Activated CD8-positive, alpha-beta T cell treated with anti-CD3 and anti-CD28 coated beads for 36 hours (primary cell): ENCODE measurements at regions not wholly inside any gene's neighbourhood (a gene's known extent, or its start where the extent isn't known, plus 50 kb on each side); places are given as distances from the start of the nearest gene placed in this dataset.

ENCODE experiments used
- ATAC-seq: fragments of 200-7000 bp; cut with Tn5 transposase; one replicate; pipeline ENCODE4 v1.10.0; 2021; ENCODE audit warnings: mild to moderate bottlenecking, moderate library complexity
- CTCF ChIA-PET: fragments of 350-600 bp; sonication (Branson Sonifier 250); formaldehyde crosslinking; loops from one replicate; lab custom pipeline; 2021; ENCODE audit warnings: antibody characterized with exemption; lab: Charles Lee
- POLR2A ChIA-PET: fragments of 350-600 bp; sonication (Branson Sonifier 250); formaldehyde crosslinking; loops from one replicate; lab custom pipeline; 2021; ENCODE audit warnings: antibody characterized with exemption; lab: Charles Lee
- DNase-seq: peaks from one replicate; pipeline ENCODE4 v3.0.0-alpha.2; 2020
- H3K27ac Mint-ChIP-seq: one replicate; pipeline ENCODE4 v1.8.0; 2021; ENCODE audit warnings: mild to moderate bottlenecking, mixed read lengths
- H3K27me3 Mint-ChIP-seq: one replicate; pipeline ENCODE4 v1.8.0; 2021; ENCODE audit warnings: mixed read lengths
- H3K36me3 Mint-ChIP-seq: one replicate; pipeline ENCODE4 v1.8.0; 2021; ENCODE audit warnings: low read depth, mixed read lengths
- H3K4me1 Mint-ChIP-seq: one replicate; pipeline ENCODE4 v1.8.0; 2021; ENCODE audit warnings: low read depth, mixed read lengths
- H3K4me3 Mint-ChIP-seq: one replicate; pipeline ENCODE4 v1.8.0; 2021; ENCODE audit warnings: mild to moderate bottlenecking, moderate library complexity, mixed read lengths
- H3K9me3 Mint-ChIP-seq: one replicate; pipeline ENCODE4 v1.8.0; 2021; ENCODE audit warnings: mixed read lengths
- intact Hi-C: fragments of 100-400 bp; cut with micrococcal nuclease; formaldehyde crosslinking; loops from one replicate; pipeline ENCODE4 v1.10.0; 2022
- TF ChIP-seq, protein P1 (sequence below): fragments of 200-600 bp; IDR thresholded peaks from one replicate; pipeline ENCODE4 v1.8.0; 2022; ENCODE audit warnings: antibody characterized with exemption, mild to moderate bottlenecking

DNA sequence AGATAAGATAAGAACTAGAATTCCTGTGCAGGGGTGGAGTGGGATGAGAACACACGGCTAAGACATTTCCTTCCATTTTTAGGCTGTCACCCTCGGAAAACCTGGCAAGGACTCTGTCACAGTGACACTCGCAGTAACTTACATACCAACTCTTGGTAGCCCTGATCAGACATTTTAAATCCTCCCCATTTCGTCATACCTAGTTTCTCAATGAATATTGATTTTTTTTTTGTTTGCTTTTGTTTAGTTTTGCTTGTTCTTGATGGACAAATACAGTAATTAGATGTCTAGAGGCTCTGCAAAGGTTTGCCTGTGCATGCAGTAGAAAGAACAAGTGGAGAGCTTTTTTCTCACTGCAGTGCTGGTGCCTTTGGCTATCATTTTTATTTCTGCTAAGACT lies 213.0 kb upstream of the FAM83B start:
- no peaks in the 10 kb centered on the region for H3K27me3 Mint-ChIP-seq
- TF ChIP-seq, protein P1, sequence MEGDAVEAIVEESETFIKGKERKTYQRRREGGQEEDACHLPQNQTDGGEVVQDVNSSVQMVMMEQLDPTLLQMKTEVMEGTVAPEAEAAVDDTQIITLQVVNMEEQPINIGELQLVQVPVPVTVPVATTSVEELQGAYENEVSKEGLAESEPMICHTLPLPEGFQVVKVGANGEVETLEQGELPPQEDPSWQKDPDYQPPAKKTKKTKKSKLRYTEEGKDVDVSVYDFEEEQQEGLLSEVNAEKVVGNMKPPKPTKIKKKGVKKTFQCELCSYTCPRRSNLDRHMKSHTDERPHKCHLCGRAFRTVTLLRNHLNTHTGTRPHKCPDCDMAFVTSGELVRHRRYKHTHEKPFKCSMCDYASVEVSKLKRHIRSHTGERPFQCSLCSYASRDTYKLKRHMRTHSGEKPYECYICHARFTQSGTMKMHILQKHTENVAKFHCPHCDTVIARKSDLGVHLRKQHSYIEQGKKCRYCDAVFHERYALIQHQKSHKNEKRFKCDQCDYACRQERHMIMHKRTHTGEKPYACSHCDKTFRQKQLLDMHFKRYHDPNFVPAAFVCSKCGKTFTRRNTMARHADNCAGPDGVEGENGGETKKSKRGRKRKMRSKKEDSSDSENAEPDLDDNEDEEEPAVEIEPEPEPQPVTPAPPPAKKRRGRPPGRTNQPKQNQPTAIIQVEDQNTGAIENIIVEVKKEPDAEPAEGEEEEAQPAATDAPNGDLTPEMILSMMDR = no peak
- no peak overlapping the region for H3K4me3 Mint-ChIP-seq
- peaks cover 3% of the 10 kb centered on the region for H3K9me3 Mint-ChIP-seq
- ATAC-seq (no peak), DNase-seq (no peak)
- H3K36me3 Mint-ChIP-seq = no peaks in the 10 kb centered on the region
- intact Hi-C loops = no loop called here
- ChIA-PET CTCF (no interaction called here), POLR2A (no interaction called here)
- no peak overlapping the region for H3K27ac Mint-ChIP-seq
- H3K4me1 Mint-ChIP-seq = no peaks in the 10 kb centered on the region

DNA sequence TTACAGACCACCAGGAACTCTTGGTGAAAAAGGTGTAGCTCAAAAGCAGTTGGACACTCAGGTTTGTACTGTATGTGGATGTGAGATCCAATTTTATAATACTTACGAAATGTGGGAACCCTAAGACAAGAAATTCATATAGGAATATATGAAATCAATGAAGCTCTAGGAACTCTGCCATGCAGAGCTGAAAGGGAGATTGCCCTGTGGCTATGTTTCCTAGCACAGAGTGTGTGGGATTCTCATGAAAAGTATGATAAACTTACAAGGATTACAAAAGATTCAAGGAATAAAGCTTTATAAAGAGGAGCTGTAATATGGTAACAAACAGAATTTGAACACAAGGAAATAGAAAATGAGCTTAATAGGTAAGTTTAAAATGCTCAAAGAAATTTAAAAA lies 205.7 kb upstream of the FAM83B start:
- DNase-seq (no peak), ATAC-seq (no peak)
- Mint-ChIP-seq H3K27ac (no peak overlapping the region), H3K9me3 (peaks cover 3% of the 10 kb centered on the region), H3K36me3 (no peaks in the 10 kb centered on the region), H3K4me1 (no peaks in the 10 kb centered on the region), H3K27me3 (no peaks in the 10 kb centered on the region), H3K4me3 (no peak overlapping the region)
- TF ChIP-seq, protein P1 = no peak
- intact Hi-C loops = no loop called here
- ChIA-PET POLR2A (no interaction called here), CTCF (no interaction called here)

DNA sequence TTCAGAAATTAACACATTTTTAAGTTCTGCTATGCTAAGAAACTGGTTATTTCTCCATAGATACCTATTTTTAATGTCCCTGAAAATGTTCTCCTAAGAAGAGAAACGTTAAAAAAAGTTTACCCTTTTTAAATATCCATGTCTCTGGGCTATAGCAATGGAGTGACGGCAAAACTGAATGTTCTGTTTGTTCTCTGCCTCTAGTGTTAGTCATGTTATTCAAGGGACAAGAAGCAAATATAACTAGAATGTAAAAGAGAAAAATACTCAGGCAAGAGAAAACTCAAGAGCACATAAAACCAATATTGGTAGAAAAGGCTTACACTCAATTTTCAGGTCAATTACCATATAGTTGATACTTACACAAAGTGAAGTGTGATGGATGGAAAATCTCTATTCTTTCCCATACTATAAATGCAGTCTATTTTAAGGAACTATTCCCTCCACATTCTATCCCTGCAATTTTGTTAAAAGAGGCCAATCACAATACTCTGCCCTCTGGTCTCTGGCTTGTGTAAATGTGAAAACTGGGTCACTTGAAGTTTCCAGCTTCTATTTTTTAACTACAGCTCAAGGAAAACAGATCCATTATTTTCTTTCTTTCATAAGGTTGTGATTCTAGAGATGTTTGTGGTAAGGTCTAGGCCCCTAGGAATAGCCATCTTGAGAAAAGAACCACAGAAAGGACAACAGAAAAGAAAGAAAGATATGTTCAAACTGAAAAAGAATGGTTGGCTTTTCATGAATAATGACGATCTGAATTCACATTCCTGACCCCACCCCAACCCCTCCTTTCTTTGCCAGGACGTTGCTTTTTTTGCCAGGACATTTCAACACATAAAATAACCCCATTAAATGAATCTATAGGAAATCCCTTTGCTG lies 200.3 kb upstream of the FAM83B start:
- H3K9me3 Mint-ChIP-seq = no peaks in the 10 kb centered on the region
- intact Hi-C loops = no loop called here
- ATAC-seq = no peak
- DNase-seq = no peak
- no peaks in the 10 kb centered on the region for H3K4me1 Mint-ChIP-seq
- TF ChIP-seq, protein P1 = no peak
- H3K27me3 Mint-ChIP-seq = no peaks in the 10 kb centered on the region
- POLR2A ChIA-PET = no interaction called here
- H3K36me3 Mint-ChIP-seq = no peaks in the 10 kb centered on the region
- no peak overlapping the region for H3K27ac Mint-ChIP-seq
- no peak overlapping the region for H3K4me3 Mint-ChIP-seq
- CTCF ChIA-PET = no interaction called here

DNA sequence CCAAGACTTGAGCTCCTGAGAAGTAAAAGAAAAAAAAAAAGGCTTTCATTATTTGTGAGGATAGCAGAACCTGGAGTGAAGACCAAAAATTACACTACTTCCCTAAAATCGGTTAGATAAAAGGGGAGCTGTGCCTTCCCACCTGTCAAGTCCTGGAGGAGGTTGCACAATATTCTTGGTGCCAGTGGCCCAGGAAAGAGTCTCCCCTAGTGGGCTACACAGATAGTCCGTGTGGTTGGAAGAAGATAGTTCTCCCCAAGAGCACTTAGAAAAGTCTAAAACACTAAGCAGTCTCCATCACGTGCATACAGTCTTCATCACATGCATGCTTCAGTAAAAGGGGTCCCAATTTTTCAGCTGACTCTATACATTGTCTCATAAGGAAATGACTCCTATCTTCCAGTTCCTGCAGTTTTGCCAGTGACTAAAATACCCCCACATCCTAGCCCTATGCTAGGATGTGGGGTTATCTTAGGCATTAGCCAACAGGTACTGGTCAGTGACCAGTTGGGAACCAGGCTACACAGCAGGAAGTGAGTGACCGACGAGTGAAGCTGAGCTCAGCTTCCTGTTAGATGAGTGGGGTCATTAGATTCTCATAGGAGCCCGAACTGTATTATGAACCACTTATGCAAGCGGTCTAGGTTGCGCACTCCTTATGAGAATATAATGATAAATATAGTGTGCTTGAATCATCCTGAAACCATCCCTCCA lies 199.5 kb upstream of the FAM83B start:
- Mint-ChIP-seq H3K4me3 (no peak overlapping the region), H3K27me3 (no peaks in the 10 kb centered on the region), H3K4me1 (no peaks in the 10 kb centered on the region), H3K27ac (no peak overlapping the region), H3K9me3 (no peaks in the 10 kb centered on the region), H3K36me3 (no peaks in the 10 kb centered on the region)
- ATAC-seq (no peak), DNase-seq (no peak)
- ChIA-PET POLR2A (no interaction called here), CTCF (no interaction called here)
- intact Hi-C loops = no loop called here
- TF ChIP-seq, protein P1 = no peak

DNA sequence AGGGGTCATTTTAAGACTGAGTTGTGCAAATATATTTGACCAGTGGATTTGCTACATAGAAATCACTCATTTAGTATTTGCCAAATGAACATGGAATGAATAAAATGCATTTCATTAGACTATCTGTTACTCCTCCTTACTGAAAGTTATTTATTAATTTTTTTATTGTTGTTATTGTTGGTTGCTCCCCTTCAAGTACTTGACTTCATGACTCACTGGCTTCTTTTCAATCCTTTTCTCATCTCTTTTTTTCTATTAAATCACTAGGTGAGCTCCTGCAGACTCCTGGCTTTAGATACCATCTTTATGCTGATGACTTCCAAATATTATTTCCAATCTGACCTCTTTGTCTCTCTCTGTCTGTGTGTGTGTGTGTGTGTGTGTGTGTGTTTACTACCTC lies 192.2 kb upstream of the FAM83B start:
- no peak for DNase-seq
- Mint-ChIP-seq H3K27ac (no peak overlapping the region), H3K9me3 (no peaks in the 10 kb centered on the region), H3K4me1 (no peaks in the 10 kb centered on the region), H3K36me3 (no peaks in the 10 kb centered on the region), H3K27me3 (no peaks in the 10 kb centered on the region), H3K4me3 (no peak overlapping the region)
- ChIA-PET CTCF (no interaction called here), POLR2A (no interaction called here)
- ATAC-seq = no peak
- TF ChIP-seq, protein P1 = no peak
- intact Hi-C loops = no loop called here
